Heart left ventricle (tissue), 16 donors: ENCODE measurements at regions not wholly inside any gene's neighbourhood (a gene's known extent, or its start where the extent isn't known, plus 50 kb on each side); places are given as distances from the start of the nearest gene placed in this dataset.
A peak's percentile ranks its signal among the peaks of the same experiment; 100 is the strongest.

ENCODE experiments used
- ATAC-seq, 4 donors: fragments of 200-7000 bp; cut with Tn5 transposase; one replicate each; pipeline ENCODE4 v1.9.1; 2020 to 2022; ENCODE audit warnings: moderate library complexity in 4 of 4, mild to moderate bottlenecking in 3 of 4, moderate number of reproducible peaks in 1 of 4
- DNase-seq, 5 donors: peaks; one replicate each; pipeline ENCODE4 v3.0.0-alpha.2; 2020
- H3K27ac ChIP-seq, 12 donors: fragments of 200-600 bp; sonication (generic) in 4 of 12; one replicate each; pipeline versions ENCODE4 v1.5.0 to v1.8.0; 2016 to 2022; ENCODE audit warnings: mild to moderate bottlenecking in 2 of 12
- H3K27me3 ChIP-seq, 9 donors: fragments of 200-600 bp; sonication (generic) in 2 of 9; one replicate each; pipeline versions ENCODE4 v1.5.1 to v1.8.0; 2016 to 2022; ENCODE audit warnings: mild to moderate bottlenecking in 3 of 9
- H3K36me3 ChIP-seq, 9 donors: fragments of 200-600 bp; sonication (generic) in 2 of 9; one replicate each; pipeline versions ENCODE4 v1.5.0 to v1.8.0; 2018 to 2022; ENCODE audit warnings: mild to moderate bottlenecking in 2 of 9
- H3K4me1 ChIP-seq, 12 donors: fragments of 200-600 bp; sonication (generic) in 4 of 12; one replicate each; pipeline versions ENCODE4 v1.5.0 to v1.8.0; 2016 to 2022; ENCODE audit warnings: mild to moderate bottlenecking in 3 of 12
- H3K4me3 ChIP-seq, 12 donors: fragments of 200-600 bp; sonication (generic) in 4 of 12; one replicate each; pipeline versions ENCODE4 v1.5.0 to v1.8.0; 2017 to 2022; ENCODE audit warnings: mild to moderate bottlenecking in 9 of 12, moderate library complexity in 4 of 12
- H3K9me3 ChIP-seq, 12 donors: fragments of 200-600 bp; sonication (generic) in 4 of 12; one replicate each; pipeline versions ENCODE4 v1.5.0 to v1.8.0; 2016 to 2022; ENCODE audit warnings: mild to moderate bottlenecking in 1 of 12
- CTCF ChIP-seq, 12 donors: fragments of 200-600 bp; sonication (generic) in 4 of 12; IDR thresholded peaks; one replicate each; pipeline versions ENCODE4 v1.5.0 to v1.8.0; 2018 to 2022; ENCODE audit warnings: antibody characterized with exemption in 12 of 12, mild to moderate bottlenecking in 5 of 12
- POLR2A ChIP-seq, 2 donors: fragments of 450-650 bp; IDR thresholded peaks; one replicate each; pipeline ENCODE4 v1.6.1; 2017; ENCODE audit warnings: antibody characterized with exemption in 2 of 2, mild to moderate bottlenecking in 2 of 2, moderate library complexity in 2 of 2
- WGBS, 4 donors: extraction: QIAGEN DNeasy Blood & Tissue Kit in 2 of 4; methylation state at CpG; one replicate each; pipeline versions ENCODE4 v1.1.5 to v1.1.7; 2013 to 2018; 5-methylcytosine and 5-hydroxymethylcytosine counted together
- intact Hi-C, 10 donors: fragments of 100-400 bp; cut with DNase I; formaldehyde crosslinking; loops; one replicate each; pipeline versions ENCODE4 v1.11.1 to v1.14.2; 2022
- donor health status: ischemic (EF 13 %, LVEDD 7.1; RV severe dilation, severe dysfunction).
- donor health status: healthy with polysubstance abuse.
- donor health status: DM: no; HTN: yes; CAD: no.
- donor health status: DM: no; HTN: no; CAD: no.
- donor health status: ischemic (EF 25% LVEDD 6.9; RV normal size, moderate dysfunction).
- donor health status: ischemic (EF 25% LVEDD 5.7; RV mildly dilated, moderate dysfunction).
- donor health status: healthy.
- donor health status: DM: yes; HTN: yes; CAD: no.
- donor health status: ischemic (EF 35%, LVEDD 5.7; RV mildly dilated, moderate dysfunction).
- donor health status: nonischemic (EF 11% LVEDD 7.7; RV severe dilation, severe dysfunction).
- donor health status: DM: yes; HTN: yes; CAD: no.
- donor health status: PGD.
- donor health status: ischemic (EF 29% LVEDD 5.4; RV normal size, mild dysfunction).
- donor health status: nonischemic (EF 23%, LVEDD 6.1; RV moderate dilation, normal function).

DNA sequence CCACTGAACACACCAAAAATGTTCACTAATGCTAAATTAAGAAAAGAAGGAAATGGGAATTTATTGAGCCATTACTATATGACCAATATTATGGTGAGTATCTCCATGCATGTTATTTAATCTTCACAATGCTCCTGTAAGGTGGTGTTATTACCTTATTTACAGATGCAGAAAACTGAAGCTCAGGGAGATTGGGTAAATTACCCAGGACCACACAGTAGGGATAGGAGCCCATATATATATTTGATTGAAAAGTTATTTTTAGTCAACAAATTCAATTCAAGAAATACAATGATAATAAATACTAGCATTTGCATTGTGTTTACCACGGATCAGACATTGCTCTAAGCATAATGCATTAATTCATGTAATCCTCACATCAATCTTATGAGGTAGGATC is 202.2 kb upstream of the FBXO11 start:
- 90 to 97% (median 93%) methylated on average over 1 of the region's 1 CpG for WGBS, 4 donors
- DNase-seq (no peak), ATAC-seq (no peak)
- H3K36me3 ChIP-seq: no peaks in the 10 kb centered on the region
- intact Hi-C loops: loop anchor here (5.0 to 10.0 kb wide), 9 partner anchors 194 to 674 kb away; partner anchors contain the start of genes FBXO11 (in 5 of the 10) and MSH6 (in 4 of the 10)
- peaks cover 0 to 44% (median 12%) of the 10 kb centered on the region in 12 donors for H3K4me1 ChIP-seq
- H3K27ac ChIP-seq: no peak overlapping the region
- H3K27me3 ChIP-seq: no peaks in the 10 kb centered on the region
- H3K9me3 ChIP-seq: no peaks in the 10 kb centered on the region
- TF ChIP-seq POLR2A (IDR thresholded peaks at IDR 0.05) (no peak), CTCF (IDR thresholded peaks at IDR 0.05) (no peak)
- H3K4me3 ChIP-seq: no peak overlapping the region

GRCh38 chr2:48109491-48110204 is 203.3 kb upstream of the FBXO11 start:
- intact Hi-C loops: loop anchor here (5.0 to 10.0 kb wide), 9 partner anchors 195 to 675 kb away; partner anchors contain the start of genes FBXO11 (in 5 of the 10) and MSH6 (in 4 of the 10)
- WGBS, 4 donors: 88 to 89% (median 88%) methylated on average over 4 of the region's 4 CpGs
- Histone ChIP-seq H3K4me3 (no peak overlapping the region), H3K9me3 (no peaks in the 10 kb centered on the region), H3K27me3 (no peaks in the 10 kb centered on the region), H3K36me3 (no peaks in the 10 kb centered on the region), H3K27ac (peak overlapping the region in 1 of 12 donors; percentile 29), H3K4me1 (peaks cover 0 to 53% (median 12%) of the 10 kb centered on the region in 12 donors)
- no peak for TF ChIP-seq POLR2A (IDR thresholded peaks at IDR 0.05)
- TF ChIP-seq CTCF (IDR thresholded peaks at IDR 0.05): no peak
- ATAC-seq: no peak
- no peak for DNase-seq

DNA sequence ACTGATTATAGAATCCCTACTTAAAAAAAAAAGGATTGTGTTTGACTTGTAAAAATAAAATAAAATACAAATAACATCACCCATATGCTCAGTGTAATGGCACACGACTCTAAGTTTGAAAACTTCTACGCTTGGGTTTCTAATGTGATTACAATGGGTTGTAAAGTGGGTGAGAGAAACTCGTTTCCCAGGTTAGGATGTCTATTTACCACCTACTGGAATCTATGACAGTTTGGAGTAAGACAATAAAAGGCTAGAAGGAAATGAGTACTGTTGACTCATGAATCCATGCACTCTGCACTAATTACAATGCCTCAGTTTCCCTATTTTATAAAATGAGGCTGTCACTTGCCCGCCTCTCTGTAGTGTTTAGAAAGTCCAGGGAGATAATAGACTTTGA is 204.0 kb upstream of the FOXN2 start:
- 78 to 83% (median 80%) methylated on average over 4 of the region's 4 CpGs for WGBS, 4 donors

More for the DNA sequence above, 204.0 kb upstream of the FOXN2 start:
- peaks cover 0 to 59% (median 12%) of the 10 kb centered on the region in 12 donors for H3K4me1 ChIP-seq
- peak overlapping the region in 7 of 12 donors; percentile 80 to 96 (median 86) for H3K27ac ChIP-seq
- DNase-seq: no peak
- no peaks in the 10 kb centered on the region for H3K36me3 ChIP-seq
- no peak overlapping the region for H3K4me3 ChIP-seq
- intact Hi-C loops: no loop called here
- TF ChIP-seq CTCF (IDR thresholded peaks at IDR 0.05): no peak
- TF ChIP-seq POLR2A (IDR thresholded peaks at IDR 0.05): no peak
- H3K9me3 ChIP-seq: no peaks in the 10 kb centered on the region
- H3K27me3 ChIP-seq: no peaks in the 10 kb centered on the region
- no peak for ATAC-seq
